ENCODE measurements at regions not wholly inside any gene's neighbourhood (a gene's known extent, or its start where the extent isn't known, plus 50 kb on each side); places are given as distances from the start of the nearest gene placed in this dataset.

DNA sequence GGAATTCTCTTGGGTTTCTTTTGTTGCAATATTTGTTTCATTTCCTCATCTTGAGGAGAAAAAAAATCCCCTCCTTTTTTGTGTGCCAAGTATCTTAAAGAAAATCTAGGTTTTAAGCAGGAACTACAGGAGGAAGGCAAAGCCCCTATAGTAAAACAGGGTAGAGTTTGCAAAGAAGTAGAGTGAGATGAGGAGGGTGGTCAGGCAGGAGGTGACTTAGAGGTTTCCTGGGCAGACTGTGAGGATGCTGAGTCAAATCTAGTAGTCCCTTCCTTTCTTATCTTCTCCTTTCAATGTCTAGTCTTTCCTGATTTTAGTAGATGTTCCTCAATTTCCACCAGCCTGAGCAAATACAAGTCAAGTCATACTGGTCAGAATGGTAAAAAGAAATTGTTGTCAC, 222.5 kb downstream of the PMAIP1 start:
- no peak for TF ChIP-seq POLR2A (IDR thresholded peaks at IDR 0.05)
- TF ChIP-seq, protein P1, sequence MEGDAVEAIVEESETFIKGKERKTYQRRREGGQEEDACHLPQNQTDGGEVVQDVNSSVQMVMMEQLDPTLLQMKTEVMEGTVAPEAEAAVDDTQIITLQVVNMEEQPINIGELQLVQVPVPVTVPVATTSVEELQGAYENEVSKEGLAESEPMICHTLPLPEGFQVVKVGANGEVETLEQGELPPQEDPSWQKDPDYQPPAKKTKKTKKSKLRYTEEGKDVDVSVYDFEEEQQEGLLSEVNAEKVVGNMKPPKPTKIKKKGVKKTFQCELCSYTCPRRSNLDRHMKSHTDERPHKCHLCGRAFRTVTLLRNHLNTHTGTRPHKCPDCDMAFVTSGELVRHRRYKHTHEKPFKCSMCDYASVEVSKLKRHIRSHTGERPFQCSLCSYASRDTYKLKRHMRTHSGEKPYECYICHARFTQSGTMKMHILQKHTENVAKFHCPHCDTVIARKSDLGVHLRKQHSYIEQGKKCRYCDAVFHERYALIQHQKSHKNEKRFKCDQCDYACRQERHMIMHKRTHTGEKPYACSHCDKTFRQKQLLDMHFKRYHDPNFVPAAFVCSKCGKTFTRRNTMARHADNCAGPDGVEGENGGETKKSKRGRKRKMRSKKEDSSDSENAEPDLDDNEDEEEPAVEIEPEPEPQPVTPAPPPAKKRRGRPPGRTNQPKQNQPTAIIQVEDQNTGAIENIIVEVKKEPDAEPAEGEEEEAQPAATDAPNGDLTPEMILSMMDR (IDR thresholded peaks at IDR 0.05) = no peak

Measured in tibial nerve (tissue), 3 donors.